Stomach (tissue), 8 donors: ENCODE measurements at regions not wholly inside any gene's neighbourhood (a gene's known extent, or its start where the extent isn't known, plus 50 kb on each side); places are given as distances from the start of the nearest gene placed in this dataset.
A peak's percentile ranks its signal among the peaks of the same experiment; 100 is the strongest.

Experiments
- DNase-seq, 2 donors: peaks; one replicate each; pipeline versions ENCODE4 v3.0.0 to v3.0.0-alpha.2; 2013 to 2019
- H3K27ac ChIP-seq, 5 donors: fragments of 200-600 bp in 4 of 5; sonication (generic) in 4 of 5; one replicate each; pipeline ENCODE4 v1.5.1; 2013 to 2019; ENCODE audit warnings: mild to moderate bottlenecking in 1 of 5, moderate library complexity in 1 of 5
- H3K27me3 ChIP-seq, 3 donors: fragments of 200-600 bp; sonication (generic); one replicate each; pipeline ENCODE4 v1.5.1; 2017 to 2019; ENCODE audit warnings: mixed run types in 1 of 3
- H3K36me3 ChIP-seq, 4 donors: fragments of 200-600 bp; sonication (generic); 1 replicate in 3 of 4; 2 replicates in 1 of 4; pipeline ENCODE4 v1.5.1; 2016 to 2019
- H3K4me1 ChIP-seq, 4 donors: fragments of 200-600 bp; sonication (generic); one replicate each; pipeline ENCODE4 v1.5.1; 2016 to 2019
- H3K4me3 ChIP-seq, 4 donors: fragments of 200-600 bp; sonication (generic) in 3 of 4; one replicate each; pipeline ENCODE4 v1.5.1; 2016 to 2019; ENCODE audit warnings: mild to moderate bottlenecking in 1 of 4
- H3K9me3 ChIP-seq, 4 donors: fragments of 200-600 bp; sonication (generic); one replicate each; pipeline ENCODE4 v1.5.1; 2016 to 2019
- CTCF ChIP-seq, 7 experiments: fragments of 450-650 bp in 4 of 7; fragments of 200-600 bp in 3 of 7; sonication (generic) in 3 of 7; IDR thresholded peaks; one replicate each; pipeline ENCODE4 v1.5.1; 2016 to 2019; ENCODE audit warnings: antibody characterized with exemption in 7 of 7, control low read depth in 2 of 7, mild to moderate bottlenecking in 1 of 7
- EP300 ChIP-seq: sonication (generic); formaldehyde crosslinking; IDR thresholded peaks from one replicate; pipeline ENCODE4 v1.6.1; 2017; ENCODE audit warnings: antibody characterized with exemption
- POLR2A ChIP-seq, 4 donors: fragments of 450-650 bp; IDR thresholded peaks; one replicate each; pipeline ENCODE4 v1.6.1; 2016; ENCODE audit warnings: antibody characterized with exemption in 4 of 4, control low read depth in 2 of 4, mild to moderate bottlenecking in 1 of 4, moderate library complexity in 1 of 4
- POLR2AphosphoS5 ChIP-seq, 3 donors: sonication (generic); formaldehyde crosslinking; IDR thresholded peaks; one replicate each; pipeline ENCODE4 v1.6.1; 2016; ENCODE audit warnings: antibody characterized with exemption in 3 of 3
- WGBS, 5 donors: extraction: QIAGEN DNeasy Blood & Tissue Kit in 3 of 5; methylation state at CpG; one replicate each; pipeline versions ENCODE4 v1.1.5 to v1.1.7; 2013 to 2018; 5-methylcytosine and 5-hydroxymethylcytosine counted together
- intact Hi-C: fragments of 100-400 bp; cut with DNase I; formaldehyde crosslinking; loops from one replicate; pipeline ENCODE4 v1.15.1; 2023; ENCODE audit warnings: low total_unique reads
- donor health status: healthy with polysubstance abuse.
- donor health status: Bipolar disorder and iron deficiency.
- donor health status: healthy.

GRCh38 chr3:89619263-89619662 is 511.8 kb downstream of the EPHA3 start:
- TF ChIP-seq POLR2A (IDR thresholded peaks at IDR 0.05) (no peak), POLR2AphosphoS5 (IDR thresholded peaks at IDR 0.05) (no peak), EP300 (no peak), CTCF (IDR thresholded peaks at IDR 0.05) (no peak)
- Histone ChIP-seq H3K4me3 (no peak overlapping the region), H3K4me1 (no peaks in the 10 kb centered on the region), H3K36me3 (no peaks in the 10 kb centered on the region), H3K27me3 (no peaks in the 10 kb centered on the region), H3K27ac (no peak overlapping the region), H3K9me3 (no peaks in the 10 kb centered on the region)
- intact Hi-C loops: no loop called here
- 80 to 95% (median 86%) methylated on average over 1 of the region's 1 CpG for WGBS, 5 donors
- DNase-seq: no peak

GRCh38 chr3:89622063-89622700 is 514.8 kb downstream of the EPHA3 start:
- no peaks in the 10 kb centered on the region for H3K36me3 ChIP-seq
- TF ChIP-seq CTCF (IDR thresholded peaks at IDR 0.05) (no peak), EP300 (no peak), POLR2AphosphoS5 (IDR thresholded peaks at IDR 0.05) (no peak), POLR2A (IDR thresholded peaks at IDR 0.05) (no peak)
- intact Hi-C loops: no loop called here
- no peaks in the 10 kb centered on the region for H3K27me3 ChIP-seq
- no peak overlapping the region for H3K4me3 ChIP-seq
- no peaks in the 10 kb centered on the region for H3K9me3 ChIP-seq
- DNase-seq: no peak
- WGBS, 5 donors: 64 to 71% (median 69%) methylated on average over 4 of the region's 4 CpGs
- H3K4me1 ChIP-seq: no peaks in the 10 kb centered on the region
- H3K27ac ChIP-seq: no peak overlapping the region

GRCh38 chr3:89624494-89624893 is 517.1 kb downstream of the EPHA3 start:
- WGBS, 5 donors: 64 to 80% (median 69%) methylated on average over 4 of the region's 4 CpGs
- Histone ChIP-seq H3K4me1 (no peaks in the 10 kb centered on the region), H3K36me3 (no peaks in the 10 kb centered on the region), H3K27ac (no peak overlapping the region), H3K27me3 (no peaks in the 10 kb centered on the region), H3K4me3 (no peak overlapping the region), H3K9me3 (no peaks in the 10 kb centered on the region)
- intact Hi-C loops: no loop called here
- peak in 1 of 2 donors; percentile 30 for DNase-seq
- no peak for TF ChIP-seq CTCF (IDR thresholded peaks at IDR 0.05)
- no peak for TF ChIP-seq POLR2AphosphoS5 (IDR thresholded peaks at IDR 0.05)
- TF ChIP-seq POLR2A (IDR thresholded peaks at IDR 0.05): no peak
- no peak for TF ChIP-seq EP300

GRCh38 chr3:89625945-89626344 is 518.5 kb downstream of the EPHA3 start:
- no peak for DNase-seq
- no peaks in the 10 kb centered on the region for H3K9me3 ChIP-seq
- intact Hi-C loops: no loop called here
- H3K4me3 ChIP-seq: no peak overlapping the region
- TF ChIP-seq CTCF (IDR thresholded peaks at IDR 0.05): no peak
- no peak for TF ChIP-seq POLR2A (IDR thresholded peaks at IDR 0.05)
- no peak for TF ChIP-seq EP300
- TF ChIP-seq POLR2AphosphoS5 (IDR thresholded peaks at IDR 0.05): no peak
- no peak overlapping the region for H3K27ac ChIP-seq
- no peaks in the 10 kb centered on the region for H3K27me3 ChIP-seq
- 30 to 65% (median 37%) methylated on average over 2 of the region's 2 CpGs for WGBS, 5 donors
- H3K36me3 ChIP-seq: no peaks in the 10 kb centered on the region
- no peaks in the 10 kb centered on the region for H3K4me1 ChIP-seq
